Muscle layer of duodenum (tissue), 2 donors: ENCODE measurements at regions not wholly inside any gene's neighbourhood (a gene's known extent, or its start where the extent isn't known, plus 50 kb on each side); places are given as distances from the start of the nearest gene placed in this dataset.

ENCODE experiments used
- H3K27ac ChIP-seq: one replicate; pipeline ENCODE4 v1.7.0; 2013; ENCODE audit warnings: mild to moderate bottlenecking, low read length
- H3K27me3 ChIP-seq: one replicate; pipeline ENCODE4 v1.7.0; 2013; ENCODE audit warnings: low read depth, mild to moderate bottlenecking, control low read depth, low read length
- H3K36me3 ChIP-seq, 2 donors: one replicate each; pipeline ENCODE4 v1.7.0; 2013; ENCODE audit warnings: low read length in 2 of 2, control low read depth in 1 of 2, mild to moderate bottlenecking in 1 of 2; ENCODE audit not compliant: insufficient read depth in 2 of 2, control insufficient read depth in 1 of 2
- H3K4me1 ChIP-seq, 2 donors: one replicate each; pipeline ENCODE4 v1.7.0; 2013; ENCODE audit warnings: low read length in 2 of 2, mild to moderate bottlenecking in 2 of 2, control low read depth in 1 of 2, moderate library complexity in 1 of 2; ENCODE audit not compliant: insufficient read depth in 2 of 2, control insufficient read depth in 1 of 2
- H3K4me3 ChIP-seq, 2 donors: one replicate each; pipeline ENCODE4 v1.7.0; 2013; ENCODE audit warnings: low read length in 2 of 2, low read depth in 1 of 2, mild to moderate bottlenecking in 1 of 2
- H3K9me3 ChIP-seq, 2 donors: one replicate each; pipeline ENCODE4 v1.7.0; 2013; ENCODE audit warnings: low read length in 2 of 2, control low read depth in 1 of 2, mild to moderate bottlenecking in 1 of 2; ENCODE audit not compliant: control insufficient read depth in 1 of 2
- donor health status: healthy.

DNA sequence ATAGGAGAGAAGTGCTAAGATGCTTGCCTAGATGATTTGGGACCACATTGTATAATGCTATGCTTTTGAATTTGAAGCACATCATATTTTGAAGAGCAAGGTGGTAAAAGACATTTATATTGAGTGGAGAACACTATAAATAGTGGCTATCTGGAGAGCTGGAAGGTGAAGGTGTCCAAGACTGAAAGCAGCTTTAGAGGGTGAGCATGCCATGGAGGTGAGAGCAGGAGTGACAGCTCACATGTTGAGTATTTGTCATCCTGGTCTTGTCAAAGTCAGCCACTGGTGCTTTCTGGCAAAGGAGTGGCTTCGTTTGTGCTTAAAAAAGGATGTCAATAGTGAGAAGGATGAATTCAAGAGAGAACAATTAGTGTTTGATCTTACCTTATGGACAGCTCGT is 225.9 kb downstream of the COG6 start:
- peaks cover 4 to 8% of the 10 kb centered on the region in 2 donors for H3K9me3 ChIP-seq
- H3K27ac ChIP-seq = no peak overlapping the region
- no peaks in the 10 kb centered on the region for H3K36me3 ChIP-seq
- no peaks in the 10 kb centered on the region for H3K4me1 ChIP-seq
- H3K27me3 ChIP-seq = no peaks in the 10 kb centered on the region
- no peak overlapping the region for H3K4me3 ChIP-seq

- no peak overlapping the region for H3K4me3 ChIP-seq
- no peaks in the 10 kb centered on the region for H3K4me1 ChIP-seq
- no peaks in the 10 kb centered on the region for H3K27me3 ChIP-seq
- no peaks in the 10 kb centered on the region for H3K36me3 ChIP-seq
- H3K27ac ChIP-seq = no peak overlapping the region
- H3K9me3 ChIP-seq = peaks cover 4 to 8% of the 10 kb centered on the region in 2 donors
Observed at GRCh38 chr13:39881887-39882286, 226.4 kb downstream of the COG6 start.

GRCh38 chr13:39884166-39884565 is 228.7 kb downstream of the COG6 start:
- Histone ChIP-seq H3K4me3 (no peak overlapping the region), H3K36me3 (no peaks in the 10 kb centered on the region), H3K9me3 (peaks cover 4 to 8% of the 10 kb centered on the region in 2 donors), H3K27me3 (no peaks in the 10 kb centered on the region), H3K4me1 (peaks cover 0 to 12% of the 10 kb centered on the region in 2 donors), H3K27ac (no peak overlapping the region)

DNA sequence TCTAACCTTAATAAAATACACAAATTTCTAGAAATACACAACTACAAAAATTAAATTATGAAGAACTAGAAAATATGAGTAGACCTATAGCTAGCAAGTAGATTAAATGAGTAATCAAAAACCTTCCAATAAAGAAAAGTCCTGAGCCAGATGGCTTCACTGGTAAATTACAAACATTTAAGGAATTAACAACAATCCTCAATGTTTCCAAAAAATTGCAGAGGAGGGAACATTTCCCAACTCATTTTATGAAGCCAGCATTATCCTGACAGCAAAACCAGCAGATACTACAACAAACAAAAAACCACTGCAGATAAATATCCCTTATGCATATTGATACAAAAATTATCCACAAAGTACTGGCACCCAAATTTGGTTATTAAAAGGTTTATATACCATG is 230.9 kb downstream of the COG6 start:
- no peak overlapping the region for H3K4me3 ChIP-seq
- H3K9me3 ChIP-seq = peaks cover 4 to 8% of the 10 kb centered on the region in 2 donors
- H3K27me3 ChIP-seq = no peaks in the 10 kb centered on the region
- H3K4me1 ChIP-seq = peaks cover 0 to 16% of the 10 kb centered on the region in 2 donors
- no peak overlapping the region for H3K27ac ChIP-seq
- no peaks in the 10 kb centered on the region for H3K36me3 ChIP-seq

GRCh38 chr13:39887387-39887786 is 231.9 kb downstream of the COG6 start:
- Histone ChIP-seq H3K27me3 (no peaks in the 10 kb centered on the region), H3K9me3 (peaks cover 4 to 8% of the 10 kb centered on the region in 2 donors), H3K27ac (no peak overlapping the region), H3K4me3 (no peak overlapping the region), H3K36me3 (no peaks in the 10 kb centered on the region), H3K4me1 (peaks cover 0 to 16% of the 10 kb centered on the region in 2 donors)

GRCh38 chr13:39888865-39889810 is 233.7 kb downstream of the COG6 start:
- Histone ChIP-seq H3K4me1 (peaks cover 0 to 16% of the 10 kb centered on the region in 2 donors), H3K9me3 (peaks cover 4% of the 10 kb centered on the region in 2 donors), H3K27ac (no peak overlapping the region), H3K4me3 (no peak overlapping the region), H3K36me3 (no peaks in the 10 kb centered on the region), H3K27me3 (no peaks in the 10 kb centered on the region)

DNA sequence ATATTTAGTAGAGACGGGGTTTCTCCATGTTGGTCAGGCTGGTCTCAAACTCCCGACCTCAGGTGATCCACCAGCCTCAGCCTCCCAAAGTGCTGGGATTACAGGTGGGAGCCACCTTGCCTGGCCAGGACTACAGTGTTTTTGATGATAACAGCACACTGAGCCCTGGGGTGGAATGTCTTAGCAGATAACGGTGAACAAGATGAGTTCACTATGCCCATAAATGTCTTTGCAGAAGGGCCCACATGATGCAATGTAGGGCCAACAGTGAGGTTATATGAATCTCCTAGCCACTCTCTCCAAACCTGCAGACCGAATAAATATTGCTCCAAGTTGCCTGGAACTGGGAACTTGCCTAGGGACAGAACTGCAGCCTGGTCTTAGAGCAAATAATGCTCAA is 235.1 kb downstream of the COG6 start:
- Histone ChIP-seq H3K4me1 (peaks cover 0 to 16% of the 10 kb centered on the region in 2 donors), H3K27ac (no peak overlapping the region), H3K9me3 (no peaks in the 10 kb centered on the region), H3K27me3 (no peaks in the 10 kb centered on the region), H3K4me3 (no peak overlapping the region), H3K36me3 (no peaks in the 10 kb centered on the region)

DNA sequence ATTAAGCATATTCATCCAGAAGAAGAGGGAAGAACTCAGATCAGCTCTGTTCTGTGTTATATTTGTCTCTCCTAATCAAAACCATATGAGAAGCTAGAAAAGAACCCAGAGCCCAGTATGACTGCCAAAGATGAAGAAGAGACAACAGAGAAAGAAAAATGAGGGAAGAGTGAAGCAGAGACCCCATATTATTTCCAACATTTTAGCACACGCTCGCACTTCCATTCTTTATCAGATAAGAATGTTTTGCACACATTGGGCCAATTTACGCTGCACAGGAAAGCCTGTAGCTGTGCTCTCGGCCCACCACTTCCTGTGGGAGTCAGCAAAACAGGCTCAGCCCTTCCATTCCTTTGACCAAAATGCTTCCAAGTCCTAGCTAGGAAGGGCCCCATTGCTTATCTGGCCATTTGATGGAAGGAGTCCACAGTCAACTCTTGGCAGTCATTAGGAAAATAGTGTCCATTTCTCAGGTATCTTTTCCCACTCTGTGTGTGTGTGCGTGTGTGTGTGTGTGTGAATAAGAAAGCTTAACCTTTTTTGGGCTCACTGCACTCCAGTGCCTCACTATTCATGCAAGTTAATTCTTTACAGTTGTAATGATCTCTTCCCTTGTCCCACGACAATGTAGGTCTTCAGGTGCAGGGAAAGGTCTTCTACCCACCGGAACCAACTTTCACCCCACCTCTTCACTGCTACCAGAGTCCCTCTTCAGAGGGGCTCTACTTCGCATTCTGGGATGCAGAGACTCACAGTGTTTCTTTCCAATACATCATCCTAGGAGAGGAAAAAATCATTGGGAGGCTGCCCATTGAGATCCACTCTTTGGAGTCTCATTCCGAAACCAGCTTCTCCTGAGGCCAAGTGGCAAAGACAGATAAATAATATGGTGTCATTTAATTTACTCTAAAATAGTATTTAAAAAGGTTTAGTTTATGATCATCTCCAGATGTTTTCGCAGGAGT is 237.5 kb downstream of the COG6 start:
- Histone ChIP-seq H3K36me3 (no peaks in the 10 kb centered on the region), H3K4me3 (no peak overlapping the region), H3K27me3 (no peaks in the 10 kb centered on the region), H3K9me3 (no peaks in the 10 kb centered on the region), H3K4me1 (peaks cover 0 to 8% of the 10 kb centered on the region in 2 donors), H3K27ac (no peak overlapping the region)

DNA sequence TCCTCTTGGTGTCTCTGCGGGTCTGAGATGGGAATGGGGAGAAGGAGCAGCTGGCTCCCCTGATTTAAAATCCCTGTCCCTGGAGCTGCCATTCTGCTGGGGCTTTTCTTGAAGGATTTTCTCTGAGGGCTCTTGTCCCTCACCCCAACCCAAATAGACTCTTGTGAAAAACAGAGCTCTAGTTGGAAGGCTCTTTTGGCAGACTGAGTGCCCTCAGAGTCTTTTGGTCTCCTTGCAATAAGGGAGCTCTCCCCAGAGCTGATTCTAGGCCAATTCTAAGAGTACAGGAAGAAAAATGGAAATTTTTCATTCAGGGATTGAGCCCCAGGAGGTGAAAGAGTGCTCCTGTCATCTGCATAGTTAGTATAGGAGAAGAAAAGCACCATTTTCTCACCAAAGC is 238.3 kb downstream of the COG6 start:
- H3K9me3 ChIP-seq = no peaks in the 10 kb centered on the region
- no peak overlapping the region for H3K27ac ChIP-seq
- no peak overlapping the region for H3K4me3 ChIP-seq
- no peaks in the 10 kb centered on the region for H3K36me3 ChIP-seq
- peaks cover 0 to 7% of the 10 kb centered on the region in 2 donors for H3K4me1 ChIP-seq
- H3K27me3 ChIP-seq = no peaks in the 10 kb centered on the region

DNA sequence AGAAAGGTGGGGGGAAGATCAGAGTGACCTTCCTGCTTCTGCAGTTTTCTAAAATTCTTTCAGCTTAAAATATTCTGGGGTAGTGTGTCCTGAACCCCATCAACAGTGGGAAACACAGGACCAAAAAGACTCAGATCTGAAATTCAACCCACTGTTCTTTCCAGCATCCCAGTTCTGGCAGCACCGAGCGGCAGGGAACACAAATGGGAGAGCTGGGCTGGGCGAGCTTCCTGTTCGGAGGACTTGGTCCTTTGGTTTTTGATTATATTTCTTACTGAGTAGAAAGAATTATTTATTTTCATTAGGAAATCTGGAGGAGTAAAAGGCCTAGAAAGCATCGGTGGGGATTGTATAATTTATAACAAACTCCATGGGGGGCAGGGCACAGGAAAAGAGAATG is 239.1 kb downstream of the COG6 start:
- no peaks in the 10 kb centered on the region for H3K27me3 ChIP-seq
- H3K4me3 ChIP-seq = no peak overlapping the region
- H3K4me1 ChIP-seq = no peaks in the 10 kb centered on the region
- no peaks in the 10 kb centered on the region for H3K36me3 ChIP-seq
- H3K9me3 ChIP-seq = no peaks in the 10 kb centered on the region
- H3K27ac ChIP-seq = no peak overlapping the region

- no peak overlapping the region for H3K27ac ChIP-seq
- no peak overlapping the region for H3K4me3 ChIP-seq
- H3K36me3 ChIP-seq = no peaks in the 10 kb centered on the region
- no peaks in the 10 kb centered on the region for H3K4me1 ChIP-seq
- no peaks in the 10 kb centered on the region for H3K27me3 ChIP-seq
- no peaks in the 10 kb centered on the region for H3K9me3 ChIP-seq
Observed at GRCh38 chr13:39895254-39895653, 239.8 kb downstream of the COG6 start.
